MM.1S (cell line): ENCODE measurements at regions not wholly inside any gene's neighbourhood (a gene's known extent, or its start where the extent isn't known, plus 50 kb on each side); places are given as distances from the start of the nearest gene placed in this dataset.

Source experiments
- CTCF ChIP-seq: fragments of 300-600 bp; sonication (generic); IDR thresholded peaks from 2 replicates; pipeline ENCODE4 v1.5.1; 2016; ENCODE audit warnings: antibody characterized with exemption, low read length, mixed read lengths
- EZH2 ChIP-seq: fragments of 300-600 bp; sonication (generic); optimal IDR thresholded peaks from 2 replicates; pipeline ENCODE3; 2017; ENCODE audit warnings: low read depth, mild to moderate bottlenecking, antibody characterized with exemption, low read length, mixed read lengths

GRCh38 chr3:192040282-192041043, 579.5 kb downstream of the PYDC2 start:
- TF ChIP-seq CTCF (no peak), EZH2 (no peak)
